Duodenal mucosa (tissue), 2 donors: ENCODE measurements at regions not wholly inside any gene's neighbourhood (a gene's known extent, or its start where the extent isn't known, plus 50 kb on each side); places are given as distances from the start of the nearest gene placed in this dataset.

Experiments
- H3K27ac ChIP-seq: one replicate; pipeline ENCODE4 v1.7.0; 2013; ENCODE audit warnings: low read depth, low read length
- H3K27me3 ChIP-seq, 2 donors: one replicate each; pipeline ENCODE4 v1.7.0; 2013; ENCODE audit warnings: low read length in 2 of 2, control low read depth in 1 of 2; ENCODE audit not compliant: insufficient read depth in 2 of 2, control insufficient read depth in 1 of 2
- H3K36me3 ChIP-seq, 2 donors: one replicate each; pipeline ENCODE4 v1.7.0; 2013; ENCODE audit warnings: low read length in 2 of 2, control low read depth in 1 of 2; ENCODE audit not compliant: insufficient read depth in 2 of 2, control insufficient read depth in 1 of 2
- H3K4me1 ChIP-seq, 2 donors: one replicate each; pipeline ENCODE4 v1.7.0; 2013; ENCODE audit warnings: low read length in 2 of 2, control low read depth in 1 of 2; ENCODE audit not compliant: insufficient read depth in 2 of 2, control insufficient read depth in 1 of 2
- H3K4me3 ChIP-seq, 2 donors: one replicate each; pipeline ENCODE4 v1.7.0; 2013; ENCODE audit warnings: low read length in 2 of 2, low read depth in 1 of 2
- H3K9ac ChIP-seq, 2 donors: one replicate each; pipeline ENCODE4 v1.7.0; 2013; ENCODE audit warnings: low read length in 2 of 2, low read depth in 1 of 2
- H3K9me3 ChIP-seq, 2 donors: one replicate each; pipeline ENCODE4 v1.7.0; 2013; ENCODE audit warnings: low read length in 2 of 2, control low read depth in 1 of 2; ENCODE audit not compliant: control insufficient read depth in 1 of 2

GRCh38 chr12:85720308-85721033 is 115.7 kb downstream of the RASSF9 start:
- Histone ChIP-seq H3K9ac (no peak overlapping the region), H3K36me3 (no peaks in the 10 kb centered on the region), H3K27me3 (no peaks in the 10 kb centered on the region), H3K9me3 (no peaks in the 10 kb centered on the region), H3K4me3 (no peak overlapping the region), H3K4me1 (no peaks in the 10 kb centered on the region), H3K27ac (no peak overlapping the region)

- Histone ChIP-seq H3K9ac (no peak overlapping the region), H3K4me1 (no peaks in the 10 kb centered on the region), H3K27ac (no peak overlapping the region), H3K27me3 (no peaks in the 10 kb centered on the region), H3K4me3 (no peak overlapping the region), H3K36me3 (no peaks in the 10 kb centered on the region), H3K9me3 (no peaks in the 10 kb centered on the region)
These were observed 110.2 kb downstream of the RASSF9 start for GRCh38 chr12:85725991-85726390.

DNA sequence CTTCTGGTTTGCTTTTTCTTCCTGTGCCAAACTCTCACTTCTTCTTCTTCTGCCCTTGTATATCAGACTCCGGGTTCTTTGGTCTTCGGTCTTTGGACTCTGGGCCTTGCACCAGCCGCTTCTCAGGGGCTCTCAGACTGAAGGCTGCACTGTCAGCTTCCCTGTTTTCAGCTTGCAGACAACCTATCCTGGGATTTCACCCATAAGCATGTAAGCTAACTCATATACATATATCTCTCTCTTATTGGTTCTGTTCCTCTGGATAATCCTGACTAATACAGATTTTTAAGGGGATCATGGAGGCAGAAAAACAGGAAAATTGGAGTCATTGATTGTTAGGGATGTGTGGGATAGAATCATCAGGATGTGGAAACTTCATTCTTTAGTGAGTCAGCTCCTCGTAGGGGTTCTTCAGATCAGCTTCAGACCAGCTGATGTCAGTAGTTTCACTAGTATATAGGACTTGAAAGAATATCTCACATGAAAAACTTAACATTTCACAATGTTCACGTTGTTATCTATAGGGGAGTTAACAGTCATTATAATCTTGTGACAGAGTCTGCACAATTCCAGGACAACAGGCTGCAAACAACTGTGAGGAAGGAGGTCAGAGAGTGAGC is 102.9 kb downstream of the RASSF9 start:
- H3K9ac ChIP-seq, result no peak overlapping the region
- H3K36me3 ChIP-seq, result no peaks in the 10 kb centered on the region
- H3K4me3 ChIP-seq, result no peak overlapping the region
- H3K9me3 ChIP-seq, result no peaks in the 10 kb centered on the region
- no peak overlapping the region for H3K27ac ChIP-seq
- H3K27me3 ChIP-seq, result no peaks in the 10 kb centered on the region
- H3K4me1 ChIP-seq, result no peaks in the 10 kb centered on the region

- Histone ChIP-seq H3K27me3 (no peaks in the 10 kb centered on the region), H3K9me3 (no peaks in the 10 kb centered on the region), H3K27ac (no peak overlapping the region), H3K4me1 (no peaks in the 10 kb centered on the region), H3K36me3 (no peaks in the 10 kb centered on the region), H3K9ac (no peak overlapping the region), H3K4me3 (no peak overlapping the region)
These were observed 102.2 kb downstream of the RASSF9 start for GRCh38 chr12:85733984-85734383.

DNA sequence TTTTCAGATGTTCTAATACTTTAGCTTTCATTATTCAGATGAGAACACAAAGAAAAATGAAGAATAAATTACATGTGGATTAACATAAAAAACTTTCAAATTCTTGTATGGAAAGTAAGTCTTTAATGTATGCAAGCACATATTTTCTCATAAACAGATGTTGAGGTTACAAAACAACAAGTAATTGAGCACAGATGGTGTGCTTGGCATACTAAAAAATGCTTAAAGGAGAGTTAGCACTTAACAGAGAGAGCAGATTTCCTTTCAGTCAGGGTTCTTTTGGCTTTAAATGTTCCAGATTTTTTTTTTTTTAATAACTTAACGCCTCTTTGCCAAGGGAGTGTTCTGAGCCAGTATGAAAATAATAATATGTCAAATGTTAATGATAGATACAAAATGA is 96.0 kb downstream of the RASSF9 start:
- H3K4me3 ChIP-seq, result no peak overlapping the region
- no peak overlapping the region for H3K9ac ChIP-seq
- H3K9me3 ChIP-seq, result no peaks in the 10 kb centered on the region
- H3K27me3 ChIP-seq, result no peaks in the 10 kb centered on the region
- H3K36me3 ChIP-seq, result no peaks in the 10 kb centered on the region
- no peaks in the 10 kb centered on the region for H3K4me1 ChIP-seq
- no peak overlapping the region for H3K27ac ChIP-seq

DNA sequence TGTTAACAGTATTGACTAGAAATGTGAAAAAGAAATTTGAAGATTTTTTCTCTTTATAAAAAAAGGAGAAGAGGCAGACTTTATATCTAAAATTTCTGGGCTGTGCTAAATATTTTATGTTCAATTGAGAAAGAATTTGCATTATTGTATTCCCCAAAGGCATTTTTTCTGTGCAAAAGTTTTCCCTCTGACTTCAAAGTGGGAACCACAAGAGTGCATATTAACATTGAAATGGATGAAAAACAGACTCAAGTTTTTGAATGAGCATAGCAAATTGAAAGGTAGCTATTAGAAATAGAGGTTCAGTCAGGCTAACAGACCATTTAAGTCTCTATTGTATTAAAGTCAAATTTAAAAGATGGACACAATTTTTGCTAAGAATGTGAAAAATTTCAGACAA is 95.2 kb downstream of the RASSF9 start:
- no peak overlapping the region for H3K4me3 ChIP-seq
- no peak overlapping the region for H3K9ac ChIP-seq
- H3K27ac ChIP-seq, result no peak overlapping the region
- no peaks in the 10 kb centered on the region for H3K27me3 ChIP-seq
- no peaks in the 10 kb centered on the region for H3K9me3 ChIP-seq
- no peaks in the 10 kb centered on the region for H3K36me3 ChIP-seq
- no peaks in the 10 kb centered on the region for H3K4me1 ChIP-seq

GRCh38 chr12:85747941-85748495 is 88.2 kb downstream of the RASSF9 start:
- Histone ChIP-seq H3K27ac (no peak overlapping the region), H3K9ac (no peak overlapping the region), H3K9me3 (no peaks in the 10 kb centered on the region), H3K36me3 (no peaks in the 10 kb centered on the region), H3K4me3 (no peak overlapping the region), H3K4me1 (no peaks in the 10 kb centered on the region), H3K27me3 (no peaks in the 10 kb centered on the region)
